ENCODE measurements at regions not wholly inside any gene's neighbourhood (a gene's known extent, or its start where the extent isn't known, plus 50 kb on each side); places are given as distances from the start of the nearest gene placed in this dataset.

GRCh38 chr19:33872445-33873320, 76.0 kb downstream of the KCTD15 start:
- H3K27me3 ChIP-seq, result no peaks in the 10 kb centered on the region
- no peak for DNase-seq (ENCODE audit: low spot score in 2 of 2)
- no peak for TF ChIP-seq CTCF (IDR thresholded peaks at IDR 0.05)
- TF ChIP-seq POLR2A (IDR thresholded peaks at IDR 0.05), result no peak
- no peak for TF ChIP-seq EP300 (IDR thresholded peaks at IDR 0.05)
- peaks cover 0 to 15% (median 2%) of the 10 kb centered on the region in 4 donors for H3K4me1 ChIP-seq
- no peaks in the 10 kb centered on the region for H3K9me3 ChIP-seq
- no peak overlapping the region for H3K27ac ChIP-seq
- H3K4me3 ChIP-seq, result no peak overlapping the region
- WGBS, 2 donors, result 90% methylated on average over 4 of the region's 4 CpGs
- H3K36me3 ChIP-seq, result no peaks in the 10 kb centered on the region

GRCh38 chr19:33875071-33875470, 78.4 kb downstream of the KCTD15 start:
- Histone ChIP-seq H3K9me3 (no peaks in the 10 kb centered on the region), H3K4me3 (no peak overlapping the region), H3K27me3 (no peaks in the 10 kb centered on the region), H3K36me3 (no peaks in the 10 kb centered on the region), H3K4me1 (peaks cover 0 to 11% (median 4%) of the 10 kb centered on the region in 4 donors), H3K27ac (peak overlapping the region in 1 of 4 donors; percentile 8)
- no peak for DNase-seq (ENCODE audit: low spot score in 2 of 2)
- 48 to 54% methylated on average over 8 of the region's 8 CpGs for WGBS, 2 donors
- TF ChIP-seq EP300 (IDR thresholded peaks at IDR 0.05) (no peak), POLR2A (IDR thresholded peaks at IDR 0.05) (no peak), CTCF (IDR thresholded peaks at IDR 0.05) (no peak)

DNA sequence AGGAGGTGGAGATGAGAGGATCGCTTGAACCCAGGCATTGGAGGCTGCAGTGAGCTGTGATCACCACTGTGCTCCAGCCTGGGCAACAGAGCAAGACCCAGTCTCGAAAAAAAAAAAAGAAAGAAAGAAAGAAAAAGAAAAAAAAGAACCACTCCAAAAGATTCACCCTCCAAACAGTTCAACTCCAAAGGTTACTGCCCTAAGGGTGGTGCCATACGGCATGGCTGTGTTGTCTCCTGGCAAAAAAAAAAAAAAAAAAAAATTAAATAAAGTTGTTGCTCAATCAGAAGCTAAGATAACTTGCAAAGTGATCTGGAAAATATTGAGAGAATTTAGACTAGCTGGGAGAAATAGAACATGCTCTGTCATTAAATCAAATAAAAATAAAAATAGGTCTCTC, 79.5 kb downstream of the KCTD15 start:
- WGBS, 2 donors, result 76 to 78% methylated on average over 3 of the region's 3 CpGs
- no peaks in the 10 kb centered on the region for H3K27me3 ChIP-seq

GRCh38 chr19:33878030-33878544, 81.4 kb downstream of the KCTD15 start:
- Histone ChIP-seq H3K4me3 (no peak overlapping the region), H3K27ac (no peak overlapping the region), H3K4me1 (peaks cover 0 to 15% (median 5%) of the 10 kb centered on the region in 4 donors), H3K9me3 (no peaks in the 10 kb centered on the region), H3K27me3 (no peaks in the 10 kb centered on the region), H3K36me3 (no peaks in the 10 kb centered on the region)
- no peak for TF ChIP-seq POLR2A (IDR thresholded peaks at IDR 0.05)
- TF ChIP-seq CTCF (IDR thresholded peaks at IDR 0.05), result no peak
- no peak for TF ChIP-seq EP300 (IDR thresholded peaks at IDR 0.05)
- WGBS, 2 donors, result 48 to 51% methylated on average over 13 of the region's 13 CpGs
- no peak for DNase-seq (ENCODE audit: low spot score in 2 of 2)

More for the DNA sequence above, 79.5 kb downstream of the KCTD15 start:
- no peak for TF ChIP-seq POLR2A (IDR thresholded peaks at IDR 0.05)
- no peak for TF ChIP-seq EP300 (IDR thresholded peaks at IDR 0.05)
- TF ChIP-seq CTCF (IDR thresholded peaks at IDR 0.05), result no peak
- Histone ChIP-seq H3K4me3 (no peak overlapping the region), H3K4me1 (peaks cover 0 to 15% (median 5%) of the 10 kb centered on the region in 4 donors), H3K27ac (no peak overlapping the region), H3K9me3 (no peaks in the 10 kb centered on the region), H3K36me3 (no peaks in the 10 kb centered on the region)
- DNase-seq (ENCODE audit: low spot score in 2 of 2), result no peak
